Activated CD4-positive, alpha-beta memory T cell treated with anti-CD3 and anti-CD28 coated beads for 36 hours (primary cell): ENCODE measurements at regions not wholly inside any gene's neighbourhood (a gene's known extent, or its start where the extent isn't known, plus 50 kb on each side); places are given as distances from the start of the nearest gene placed in this dataset.

Experiments used
- CTCF ChIA-PET: fragments of 350-600 bp; sonication (Branson Sonifier 250); formaldehyde crosslinking; loops from one replicate; lab custom pipeline; 2021; ENCODE audit warnings: antibody characterized with exemption, inconsistent platforms; lab: Charles Lee
- POLR2A ChIA-PET: fragments of 350-600 bp; sonication (Branson Sonifier 250); formaldehyde crosslinking; loops from one replicate; lab custom pipeline; 2021; ENCODE audit warnings: antibody characterized with exemption; lab: Charles Lee
- DNase-seq: peaks from one replicate; pipeline ENCODE4 v3.0.0-alpha.2; 2020
- H3K27ac Mint-ChIP-seq: one replicate; pipeline ENCODE4 v1.8.0; 2021; ENCODE audit warnings: mixed read lengths
- H3K27me3 Mint-ChIP-seq: one replicate; pipeline ENCODE4 v1.8.0; 2021; ENCODE audit warnings: mixed read lengths
- H3K36me3 Mint-ChIP-seq: one replicate; pipeline ENCODE4 v1.8.0; 2021; ENCODE audit warnings: mixed read lengths
- H3K4me1 Mint-ChIP-seq: one replicate; pipeline ENCODE4 v1.8.0; 2021; ENCODE audit warnings: low read depth, mixed read lengths
- H3K4me3 Mint-ChIP-seq: one replicate; pipeline ENCODE4 v1.8.0; 2021; ENCODE audit warnings: mild to moderate bottlenecking, mixed read lengths
- H3K9me3 Mint-ChIP-seq: one replicate; pipeline ENCODE4 v1.8.0; 2021; ENCODE audit warnings: mixed read lengths
- intact Hi-C: fragments of 100-400 bp; cut with micrococcal nuclease; formaldehyde crosslinking; loops from one replicate; pipeline ENCODE4 v1.15.1; 2023

DNA sequence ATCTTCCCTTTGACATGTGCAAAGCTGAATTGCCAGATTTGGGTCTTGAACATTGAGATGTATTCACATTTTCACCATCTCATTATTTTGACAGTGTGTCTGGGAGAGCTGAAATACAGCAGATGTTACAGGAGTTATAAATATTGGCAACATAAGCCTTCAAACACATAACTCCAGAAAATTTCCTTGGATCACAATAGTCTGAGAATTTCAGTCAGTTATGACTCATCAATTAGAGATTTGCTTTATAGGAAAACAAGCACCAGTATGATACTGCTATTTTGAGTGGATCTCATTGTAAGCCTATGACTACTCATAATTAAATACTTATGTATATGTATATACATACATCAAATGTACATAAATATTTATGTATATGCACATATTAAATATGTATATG is 1171.8 kb downstream of the AMY1C start:
- Mint-ChIP-seq H3K27ac (no peak overlapping the region), H3K4me1 (no peaks in the 10 kb centered on the region), H3K27me3 (no peaks in the 10 kb centered on the region), H3K4me3 (no peak overlapping the region), H3K9me3 (peaks cover 23% of the 10 kb centered on the region), H3K36me3 (no peaks in the 10 kb centered on the region)
- CTCF ChIA-PET = no interaction called here
- DNase-seq = no peak
- intact Hi-C loops = no loop called here
- POLR2A ChIA-PET = no interaction called here

DNA sequence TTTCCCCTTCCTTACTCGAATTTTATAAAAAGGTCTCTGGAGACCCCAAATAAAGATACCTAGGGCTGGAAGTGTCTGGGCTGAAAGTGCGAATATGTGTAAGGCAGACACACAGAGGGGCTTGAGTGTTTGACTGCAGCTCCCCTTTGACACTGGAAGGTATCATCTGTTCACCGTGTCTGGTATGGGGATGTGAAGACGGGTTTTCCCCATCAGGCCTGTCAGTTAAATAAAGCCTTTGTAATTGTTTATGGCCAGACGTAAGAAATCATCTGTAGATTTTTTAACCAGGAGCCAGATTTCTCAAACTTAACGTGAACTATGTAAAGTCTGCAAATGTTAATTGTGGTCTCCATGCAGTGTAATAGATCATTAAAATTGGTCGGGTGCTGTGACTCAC is 1173.4 kb downstream of the AMY1C start:
- ChIA-PET POLR2A (no interaction called here), CTCF (no interaction called here)
- no peaks in the 10 kb centered on the region for H3K4me1 Mint-ChIP-seq
- no peak overlapping the region for H3K27ac Mint-ChIP-seq
- no peaks in the 10 kb centered on the region for H3K27me3 Mint-ChIP-seq
- peaks cover 19% of the 10 kb centered on the region for H3K9me3 Mint-ChIP-seq
- no peaks in the 10 kb centered on the region for H3K36me3 Mint-ChIP-seq
- H3K4me3 Mint-ChIP-seq = no peak overlapping the region
- intact Hi-C loops = no loop called here
- DNase-seq = no peak

DNA sequence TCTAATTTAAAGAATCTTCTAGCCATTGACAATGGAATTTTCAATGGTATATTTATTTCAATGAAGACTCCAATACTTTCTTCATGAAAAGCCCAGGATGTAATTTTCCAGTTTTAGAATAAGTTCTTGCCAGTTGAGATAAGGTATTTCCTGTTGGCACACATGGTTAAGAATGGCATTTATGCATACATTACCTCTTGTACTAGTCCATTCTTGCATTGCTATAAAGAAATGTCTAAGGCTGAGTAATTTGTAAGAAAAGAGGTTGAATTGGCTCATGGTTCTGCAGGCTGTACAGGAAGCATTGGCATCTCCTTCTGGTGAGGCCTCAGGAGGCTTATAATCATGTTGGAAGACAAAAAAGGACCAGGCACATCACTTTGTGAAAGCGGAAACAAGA is 1179.6 kb downstream of the AMY1C start:
- no peaks in the 10 kb centered on the region for H3K36me3 Mint-ChIP-seq
- H3K4me3 Mint-ChIP-seq = no peak overlapping the region
- ChIA-PET POLR2A (no interaction called here), CTCF (interaction anchor here (0.6 kb wide), 1 partner anchor 50 kb away, joined by 3 read pairs; no protein-coding TSS in a partner anchor)
- H3K4me1 Mint-ChIP-seq = no peaks in the 10 kb centered on the region
- intact Hi-C loops = no loop called here
- H3K9me3 Mint-ChIP-seq = peaks cover 20% of the 10 kb centered on the region
- DNase-seq = no peak
- no peaks in the 10 kb centered on the region for H3K27me3 Mint-ChIP-seq
- no peak overlapping the region for H3K27ac Mint-ChIP-seq

DNA sequence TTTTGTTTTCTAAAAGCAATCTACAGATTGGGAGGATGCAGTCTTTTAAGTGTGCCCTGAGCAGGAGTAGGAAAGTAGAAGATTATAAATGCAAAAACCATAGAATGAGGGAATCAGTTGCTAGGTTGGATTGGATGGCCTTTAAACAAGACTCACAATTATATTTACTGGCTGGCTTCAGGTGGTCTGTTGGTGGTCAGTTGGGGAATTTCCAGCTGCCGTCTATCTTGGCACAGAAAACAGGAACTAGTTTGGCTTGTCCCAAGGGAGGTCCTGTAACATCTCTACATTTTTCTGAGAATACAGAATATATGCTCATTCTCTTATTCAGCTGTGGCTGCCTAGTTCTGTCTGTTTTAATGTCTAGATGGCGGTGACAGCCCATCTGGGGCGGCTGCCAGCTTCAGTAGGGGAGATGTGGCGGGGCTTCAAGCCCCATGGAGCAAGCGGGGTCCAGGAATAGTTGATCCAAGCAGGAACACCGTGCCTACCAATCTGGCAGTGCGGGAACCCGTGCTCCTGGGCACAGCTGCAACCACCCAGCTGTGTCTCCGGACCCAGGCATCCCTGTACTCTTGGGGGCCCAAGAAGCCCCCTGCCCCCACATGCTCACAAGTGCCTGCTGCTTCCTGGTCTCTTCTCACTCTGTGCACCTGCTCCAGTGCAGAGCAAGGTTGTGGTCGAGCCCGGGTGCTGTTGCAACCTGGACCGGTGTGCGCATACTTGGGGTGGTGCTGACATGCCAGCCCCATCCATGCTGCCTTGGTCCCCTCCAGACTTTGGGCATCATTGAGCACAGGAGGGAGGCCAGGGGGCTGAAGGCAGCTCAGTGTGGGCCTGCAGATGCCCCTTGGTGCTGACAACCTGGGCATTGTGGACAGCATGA is 1182.6 kb downstream of the AMY1C start:
- peaks cover 20% of the 10 kb centered on the region for H3K9me3 Mint-ChIP-seq
- no peak overlapping the region for H3K4me3 Mint-ChIP-seq
- intact Hi-C loops = no loop called here
- no peaks in the 10 kb centered on the region for H3K36me3 Mint-ChIP-seq
- H3K4me1 Mint-ChIP-seq = no peaks in the 10 kb centered on the region
- POLR2A ChIA-PET = no interaction called here
- H3K27ac Mint-ChIP-seq = no peak overlapping the region
- CTCF ChIA-PET = no interaction called here
- H3K27me3 Mint-ChIP-seq = no peaks in the 10 kb centered on the region
- no peak for DNase-seq

- H3K27me3 Mint-ChIP-seq = no peaks in the 10 kb centered on the region
- intact Hi-C loops = no loop called here
- no peaks in the 10 kb centered on the region for H3K4me1 Mint-ChIP-seq
- no peak overlapping the region for H3K27ac Mint-ChIP-seq
- DNase-seq = no peak
- peaks cover 15% of the 10 kb centered on the region for H3K9me3 Mint-ChIP-seq
- no peaks in the 10 kb centered on the region for H3K36me3 Mint-ChIP-seq
- CTCF ChIA-PET = no interaction called here
- POLR2A ChIA-PET = no interaction called here
- no peak overlapping the region for H3K4me3 Mint-ChIP-seq
Measured at GRCh38 chr1:104932949-104933679, 1183.4 kb downstream of the AMY1C start.

- CTCF ChIA-PET = no interaction called here
- POLR2A ChIA-PET = no interaction called here
- H3K27ac Mint-ChIP-seq = no peak overlapping the region
- no peaks in the 10 kb centered on the region for H3K36me3 Mint-ChIP-seq
- DNase-seq = no peak
- intact Hi-C loops = no loop called here
- no peaks in the 10 kb centered on the region for H3K4me1 Mint-ChIP-seq
- H3K4me3 Mint-ChIP-seq = no peak overlapping the region
- H3K27me3 Mint-ChIP-seq = no peaks in the 10 kb centered on the region
- H3K9me3 Mint-ChIP-seq = peaks cover 16% of the 10 kb centered on the region
Measured at GRCh38 chr1:104933846-104934245, 1184.1 kb downstream of the AMY1C start.

- Mint-ChIP-seq H3K36me3 (no peaks in the 10 kb centered on the region), H3K9me3 (peaks cover 8% of the 10 kb centered on the region), H3K27ac (no peak overlapping the region), H3K4me1 (no peaks in the 10 kb centered on the region), H3K27me3 (no peaks in the 10 kb centered on the region), H3K4me3 (no peak overlapping the region)
- ChIA-PET CTCF (no interaction called here), POLR2A (no interaction called here)
- intact Hi-C loops = no loop called here
- no peak for DNase-seq
Measured at GRCh38 chr1:104945406-104945805, 1195.7 kb downstream of the AMY1C start.

GRCh38 chr1:104946558-104947210 is 1197.0 kb downstream of the AMY1C start:
- Mint-ChIP-seq H3K27ac (no peak overlapping the region), H3K27me3 (no peaks in the 10 kb centered on the region), H3K4me1 (no peaks in the 10 kb centered on the region), H3K9me3 (peaks cover 6% of the 10 kb centered on the region), H3K36me3 (no peaks in the 10 kb centered on the region), H3K4me3 (no peak overlapping the region)
- CTCF ChIA-PET = no interaction called here
- POLR2A ChIA-PET = no interaction called here
- intact Hi-C loops = no loop called here
- DNase-seq = no peak

- H3K36me3 Mint-ChIP-seq = no peaks in the 10 kb centered on the region
- no peak overlapping the region for H3K27ac Mint-ChIP-seq
- ChIA-PET CTCF (interaction anchor here (0.6 kb wide), 1 partner anchor 432 kb away, joined by 3 read pairs; no protein-coding TSS in a partner anchor), POLR2A (no interaction called here)
- no peaks in the 10 kb centered on the region for H3K27me3 Mint-ChIP-seq
- H3K9me3 Mint-ChIP-seq = peaks cover 4% of the 10 kb centered on the region
- DNase-seq = no peak
- no peak overlapping the region for H3K4me3 Mint-ChIP-seq
- no peaks in the 10 kb centered on the region for H3K4me1 Mint-ChIP-seq
- intact Hi-C loops = no loop called here
Measured at GRCh38 chr1:104953555-104953954, 1203.9 kb downstream of the AMY1C start.

DNA sequence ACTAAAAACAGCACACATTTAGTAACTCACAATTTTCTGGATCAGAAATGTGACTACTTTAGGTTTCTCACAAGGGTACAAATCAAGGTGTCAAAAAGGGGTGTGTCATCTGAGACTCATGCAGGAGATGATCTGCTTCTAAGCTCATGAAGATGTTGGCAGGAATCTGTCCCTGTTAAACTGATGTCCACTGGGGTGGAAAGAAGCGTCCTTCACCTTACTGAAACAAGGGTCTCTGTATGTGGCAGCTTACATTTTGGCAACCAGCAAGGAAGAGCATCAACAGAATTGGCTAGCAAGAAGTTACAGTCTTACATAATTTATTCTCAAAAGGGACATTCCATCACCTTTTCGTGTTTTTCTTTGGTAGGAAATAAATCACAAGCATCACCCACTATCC is 1223.8 kb downstream of the AMY1C start:
- no peaks in the 10 kb centered on the region for H3K4me1 Mint-ChIP-seq
- no peaks in the 10 kb centered on the region for H3K36me3 Mint-ChIP-seq
- H3K4me3 Mint-ChIP-seq = no peak overlapping the region
- intact Hi-C loops = no loop called here
- H3K9me3 Mint-ChIP-seq = peaks cover 8% of the 10 kb centered on the region
- CTCF ChIA-PET = interaction anchor here (0.6 kb wide), 1 partner anchor 16 kb away, joined by 3 read pairs; no protein-coding TSS in a partner anchor
- no peak overlapping the region for H3K27ac Mint-ChIP-seq
- POLR2A ChIA-PET = no interaction called here
- no peak for DNase-seq
- no peaks in the 10 kb centered on the region for H3K27me3 Mint-ChIP-seq

DNA sequence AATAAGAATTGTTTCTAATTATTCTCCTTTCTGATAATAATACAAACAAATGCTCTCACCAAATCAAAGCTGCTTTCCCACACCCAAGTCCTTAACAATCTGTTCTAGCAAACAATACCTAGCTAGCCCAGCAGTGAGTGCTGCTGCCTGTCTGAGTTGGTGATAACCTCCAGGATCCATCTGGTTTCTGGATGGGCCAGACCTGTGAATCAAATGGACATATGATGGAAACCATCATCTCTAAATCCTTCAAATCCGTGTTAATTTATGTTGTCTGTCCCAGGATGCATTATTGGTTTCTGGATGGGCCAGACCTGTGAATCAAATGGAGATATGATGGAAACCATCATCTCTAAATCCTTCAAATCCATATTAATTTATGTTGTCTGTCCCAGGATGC is 1230.0 kb downstream of the AMY1C start:
- H3K4me1 Mint-ChIP-seq = no peaks in the 10 kb centered on the region
- H3K4me3 Mint-ChIP-seq = no peak overlapping the region
- DNase-seq = no peak
- no peak overlapping the region for H3K27ac Mint-ChIP-seq
- POLR2A ChIA-PET = no interaction called here
- intact Hi-C loops = no loop called here
- no peaks in the 10 kb centered on the region for H3K27me3 Mint-ChIP-seq
- CTCF ChIA-PET = interaction anchor here (0.7 kb wide), 1 partner anchor 50 kb away, joined by 3 read pairs; no protein-coding TSS in a partner anchor
- peaks cover 12% of the 10 kb centered on the region for H3K9me3 Mint-ChIP-seq
- H3K36me3 Mint-ChIP-seq = no peaks in the 10 kb centered on the region

DNA sequence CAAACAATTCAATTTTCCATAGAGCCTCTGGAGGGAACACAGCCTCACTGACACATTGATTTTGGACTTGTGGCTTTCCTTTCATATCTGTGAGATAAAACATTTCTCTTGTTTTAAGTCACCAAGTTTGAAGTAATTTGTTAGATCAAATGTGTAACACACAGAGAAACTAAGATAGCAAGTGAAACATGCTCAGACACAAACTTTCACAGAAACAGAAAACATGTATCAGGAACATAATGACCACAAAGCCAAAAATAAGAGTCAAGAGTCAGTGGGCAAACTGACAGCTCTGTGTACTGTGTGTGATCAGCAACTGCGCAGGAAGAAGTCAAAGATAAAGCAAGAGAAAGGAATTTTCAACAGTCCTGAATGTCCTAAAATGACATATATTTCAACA is 1237.5 kb downstream of the AMY1C start:
- H3K27ac Mint-ChIP-seq = no peak overlapping the region
- CTCF ChIA-PET = no interaction called here
- POLR2A ChIA-PET = no interaction called here
- intact Hi-C loops = no loop called here
- no peak overlapping the region for H3K4me3 Mint-ChIP-seq
- no peak for DNase-seq
- peaks cover 21% of the 10 kb centered on the region for H3K9me3 Mint-ChIP-seq
- H3K27me3 Mint-ChIP-seq = no peaks in the 10 kb centered on the region
- H3K36me3 Mint-ChIP-seq = no peaks in the 10 kb centered on the region
- H3K4me1 Mint-ChIP-seq = no peaks in the 10 kb centered on the region
